GM12892 (cell line): ENCODE measurements at regions not wholly inside any gene's neighbourhood (a gene's known extent, or its start where the extent isn't known, plus 50 kb on each side); places are given as distances from the start of the nearest gene placed in this dataset.

Experiments used
- DNase-seq: peaks from one replicate; pipeline ENCODE4 v3.0.0; 2011; ENCODE audit not compliant: insufficient read length
- FAIRE-seq: peaks from 2 replicates; lab custom pipeline; 2011; peaks lifted over from hg19 to GRCh38; lab: Jason Lieb, UNC
- POLR2A ChIP-seq: IDR thresholded peaks from 2 replicates; pipeline ENCODE4 v1.6.1; 2011; ENCODE audit warnings: low read depth, low read length, control low read depth
- POLR2AphosphoS5 ChIP-seq: IDR thresholded peaks from 2 replicates; pipeline ENCODE4 v1.6.1; 2011; ENCODE audit warnings: low read depth, low read length, control low read depth
- TAF1 ChIP-seq: IDR thresholded peaks from 2 replicates; pipeline ENCODE4 v1.6.1; 2011; ENCODE audit warnings: low read depth, mild to moderate bottlenecking, control low read depth, low read length, borderline replicate concordance

- FAIRE-seq (no peak), DNase-seq (no peak)
- TF ChIP-seq TAF1 = no peak
- no peak for TF ChIP-seq POLR2AphosphoS5
- TF ChIP-seq POLR2A = no peak
Measured at GRCh38 chr16:35308674-35309073, 1849.3 kb downstream of the TP53TG3F start.

DNA sequence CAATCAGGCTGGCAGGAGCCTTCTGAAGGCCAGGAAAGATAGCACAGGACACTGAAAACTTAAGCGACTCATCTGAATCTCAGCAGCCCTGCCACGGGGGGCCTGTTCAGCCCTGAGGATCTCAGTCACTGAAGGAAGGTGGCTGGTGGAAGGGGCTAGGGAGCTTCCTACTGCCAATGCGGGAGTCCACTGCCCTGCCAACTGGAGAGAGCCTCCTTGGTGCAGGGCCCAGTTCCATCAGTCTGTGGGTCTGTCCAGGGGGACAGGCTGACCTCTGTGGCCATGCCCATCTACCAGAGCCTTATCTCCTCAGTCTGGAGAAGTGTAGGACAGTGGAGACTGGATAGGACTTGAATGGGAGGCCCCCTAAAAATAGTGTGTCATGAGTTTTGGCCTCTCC is 1851.6 kb downstream of the TP53TG3F start:
- FAIRE-seq (no peak), DNase-seq (no peak)
- no peak for TF ChIP-seq TAF1
- no peak for TF ChIP-seq POLR2AphosphoS5
- TF ChIP-seq POLR2A = no peak

GRCh38 chr16:35311475-35311874 is 1852.1 kb downstream of the TP53TG3F start:
- TF ChIP-seq TAF1 = no peak
- TF ChIP-seq POLR2A = no peak
- no peak for TF ChIP-seq POLR2AphosphoS5
- DNase-seq (no peak), FAIRE-seq (no peak)

GRCh38 chr16:35314298-35314697 is 1854.9 kb downstream of the TP53TG3F start:
- DNase-seq (no peak), FAIRE-seq (no peak)
- TF ChIP-seq TAF1 (no peak), POLR2AphosphoS5 (no peak), POLR2A (no peak)

DNA sequence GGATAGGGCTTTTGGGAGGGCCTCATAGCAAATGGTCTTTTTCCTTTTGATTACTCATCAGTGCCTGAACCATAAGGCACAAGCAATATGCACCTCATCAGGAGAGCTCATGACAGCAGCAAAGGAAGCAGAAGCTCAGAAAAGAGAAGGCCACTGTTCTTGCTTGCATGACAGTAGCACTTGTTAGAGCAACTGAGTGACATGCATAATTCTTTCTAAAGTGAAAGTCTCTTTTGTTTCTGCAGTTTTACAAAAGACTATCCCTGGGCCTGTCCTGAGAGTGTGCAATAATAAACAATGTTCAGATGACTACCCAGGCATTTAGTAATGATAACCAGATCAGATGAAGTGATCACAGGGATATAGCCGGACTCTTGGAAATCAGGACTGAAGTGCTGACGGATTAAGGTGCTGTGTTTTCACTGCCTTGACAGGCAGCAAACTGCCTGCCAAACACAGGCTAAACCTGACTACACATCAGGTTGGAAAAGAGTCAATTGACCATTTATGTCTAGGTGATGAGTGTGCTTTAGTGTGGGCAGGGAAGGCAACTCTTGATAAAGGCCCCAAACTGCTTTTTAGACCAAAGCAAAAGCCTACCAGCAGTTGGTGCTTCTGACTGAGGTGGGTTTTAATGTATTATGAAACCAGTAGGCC is 1860.3 kb downstream of the TP53TG3F start:
- no peak for TF ChIP-seq POLR2AphosphoS5
- no peak for TF ChIP-seq TAF1
- no peak for TF ChIP-seq POLR2A
- no peak for DNase-seq
- FAIRE-seq = no peak

DNA sequence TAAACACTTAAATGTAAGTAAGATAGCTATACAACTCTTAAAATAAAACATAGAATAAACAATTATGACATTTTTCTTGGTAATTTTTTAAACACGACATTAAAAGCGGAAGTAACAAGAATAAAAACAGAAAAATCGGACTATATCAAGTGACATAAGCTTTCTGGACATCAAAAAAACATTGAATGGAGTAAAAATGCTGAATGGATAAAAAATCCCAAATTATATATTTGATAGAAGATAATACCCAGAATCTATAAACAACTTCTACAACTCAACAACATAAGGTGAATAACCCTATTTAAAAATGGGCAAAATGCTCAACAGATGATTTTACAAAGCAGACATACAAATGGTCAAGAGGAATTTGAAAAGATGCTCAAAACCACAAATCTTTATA is 1866.5 kb downstream of the TP53TG3F start:
- no peak for DNase-seq

GRCh38 chr16:35339337-35339736 is 1879.9 kb downstream of the TP53TG3F start:
- no peak for DNase-seq
- FAIRE-seq = no peak
- TF ChIP-seq POLR2A = no peak
- no peak for TF ChIP-seq POLR2AphosphoS5
- no peak for TF ChIP-seq TAF1

More for the DNA sequence above, 1866.5 kb downstream of the TP53TG3F start:
- FAIRE-seq = no peak
- no peak for TF ChIP-seq TAF1
- no peak for TF ChIP-seq POLR2A
- no peak for TF ChIP-seq POLR2AphosphoS5

DNA sequence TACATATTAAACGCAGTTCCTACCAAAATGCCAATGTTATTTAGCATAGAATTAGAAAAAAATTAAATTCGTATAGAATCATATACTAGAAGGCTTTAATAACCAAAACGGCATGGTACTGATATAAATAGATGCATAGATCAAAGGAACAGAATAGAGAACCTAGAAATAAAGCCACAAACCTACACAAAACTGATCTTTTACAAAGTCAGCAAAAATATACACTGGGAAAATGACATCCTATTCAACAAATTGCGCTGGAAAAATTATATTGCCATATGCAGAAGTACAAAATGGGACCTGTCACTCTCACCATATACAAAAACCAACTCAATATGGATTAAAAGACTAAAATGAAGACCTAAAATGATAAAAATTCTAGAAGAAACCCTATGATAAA is 1882.6 kb downstream of the TP53TG3F start:
- no peak for FAIRE-seq
- DNase-seq = no peak
- TF ChIP-seq TAF1 (no peak), POLR2A (no peak), POLR2AphosphoS5 (no peak)

DNA sequence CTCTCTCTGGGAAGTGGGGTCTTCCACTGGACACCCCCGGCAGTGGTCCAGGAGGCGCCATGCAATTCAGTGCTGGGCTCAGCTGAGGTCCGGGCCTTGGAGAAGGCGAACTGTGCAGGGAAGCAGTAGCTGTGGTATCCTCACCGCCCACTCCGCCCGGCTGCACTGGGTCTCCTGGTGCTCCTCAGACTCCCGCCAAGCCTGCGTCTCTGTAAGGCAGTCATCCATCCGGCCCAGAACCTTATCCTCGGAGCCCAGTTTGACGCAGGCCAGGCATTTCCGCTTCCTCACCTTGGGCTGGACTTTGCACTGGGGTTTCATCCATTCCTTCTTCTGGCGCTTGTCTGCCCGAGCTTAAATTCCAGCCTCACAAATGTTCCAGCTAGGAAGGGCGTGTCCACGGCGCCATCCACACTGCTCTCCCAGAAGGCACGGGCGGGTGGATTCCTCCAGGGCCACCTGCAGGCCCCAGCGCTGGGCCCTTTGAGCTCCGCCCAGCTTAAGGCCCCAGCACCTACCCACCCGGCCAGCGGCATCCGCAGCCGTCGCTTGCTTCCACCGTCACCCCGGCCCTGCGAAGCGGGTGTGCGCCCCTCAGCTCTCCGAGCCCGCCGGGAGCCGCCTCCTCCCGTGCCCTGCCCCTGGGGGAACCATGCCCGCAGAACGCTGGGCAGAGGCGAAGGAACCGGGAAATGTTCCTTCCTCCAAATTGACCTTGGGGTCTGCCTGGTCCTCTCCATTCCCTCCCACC is 1884.8 kb downstream of the TP53TG3F start:
- no peak for DNase-seq
- TF ChIP-seq TAF1 (no peak), POLR2A (no peak), POLR2AphosphoS5 (no peak)
- FAIRE-seq = no peak

DNA sequence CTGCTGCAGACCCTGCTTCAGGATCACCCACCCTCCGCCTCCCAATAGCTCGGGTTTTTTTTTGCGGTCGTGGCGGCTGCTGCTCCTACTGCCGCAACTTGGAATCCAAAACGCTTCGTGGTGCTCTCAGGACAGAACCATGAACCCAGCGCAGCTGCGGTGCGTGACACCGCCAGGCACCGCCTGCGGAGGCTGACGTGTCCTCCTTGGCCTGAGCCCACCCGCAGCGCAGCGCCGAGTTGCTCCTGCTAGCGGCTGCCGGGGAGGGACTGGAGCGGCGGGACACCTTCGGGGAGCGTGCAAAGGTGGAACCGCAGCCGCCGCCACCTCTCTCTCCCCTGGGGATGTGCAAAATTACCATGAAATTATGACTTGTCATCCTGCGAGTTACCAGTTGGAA is 1893.0 kb downstream of the TP53TG3F start:
- FAIRE-seq = no peak
- no peak for DNase-seq
- TF ChIP-seq POLR2A (no peak), POLR2AphosphoS5 (no peak), TAF1 (no peak)

- DNase-seq (no peak), FAIRE-seq (no peak)
- TF ChIP-seq POLR2AphosphoS5 (no peak), POLR2A (no peak), TAF1 (no peak)
Measured at GRCh38 chr16:35363510-35363909, 1904.1 kb downstream of the TP53TG3F start.

- FAIRE-seq (no peak), DNase-seq (no peak)
- TF ChIP-seq TAF1 = no peak
Measured at GRCh38 chr16:35364263-35364662, 1904.9 kb downstream of the TP53TG3F start.
